MCF 10A (cell line): ENCODE measurements at regions not wholly inside any gene's neighbourhood (a gene's known extent, or its start where the extent isn't known, plus 50 kb on each side); places are given as distances from the start of the nearest gene placed in this dataset.

Source experiments
- BruUV-seq: library from RNA; stranded (reverse); fragments of 400-500 nt; replicated peaks from 2 replicates; lab custom pipeline; 2021; lab: Mats Ljungman, UMichigan
- CTCF ChIA-PET: fragments of 300-600 bp; sonication (Branson Sonifier 250); formaldehyde crosslinking; extraction: SDS; loops from one replicate; lab custom pipeline; 2021; ENCODE audit warnings: antibody characterized with exemption, inconsistent platforms; lab: Yijun Ruan, JAX
- POLR2A ChIA-PET: fragments of 300-600, 350-650 bp; sonication (Branson Sonifier 250); formaldehyde crosslinking; extraction: SDS; loops from one replicate; lab custom pipeline; 2020; ENCODE audit warnings: antibody characterized with exemption, inconsistent platforms; lab: Yijun Ruan, JAX
- DNase-seq: peaks from one replicate; pipeline ENCODE4 v3.0.0-alpha.2; 2018; ENCODE audit not compliant: unreplicated experiment
- H3K27ac Mint-ChIP-seq: one replicate; pipeline ENCODE4 v1.8.0; 2022; ENCODE audit warnings: mild to moderate bottlenecking, low read depth, mixed read lengths; ENCODE audit not compliant: unreplicated experiment
- H3K27me3 Mint-ChIP-seq: one replicate; pipeline ENCODE4 v1.8.0; 2022; ENCODE audit warnings: mixed read lengths; ENCODE audit not compliant: insufficient read depth, unreplicated experiment
- H3K36me3 Mint-ChIP-seq: one replicate; pipeline ENCODE4 v1.8.0; 2022; ENCODE audit warnings: mild to moderate bottlenecking, moderate library complexity, mixed read lengths; ENCODE audit not compliant: insufficient read depth, unreplicated experiment
- H3K4me1 Mint-ChIP-seq: one replicate; pipeline ENCODE4 v1.8.0; 2022; ENCODE audit warnings: mixed read lengths; ENCODE audit not compliant: insufficient read depth, unreplicated experiment
- H3K4me3 Mint-ChIP-seq: one replicate; pipeline ENCODE4 v1.8.0; 2022; ENCODE audit warnings: mild to moderate bottlenecking, moderate library complexity, mixed read lengths; ENCODE audit not compliant: unreplicated experiment
- H3K9me3 Mint-ChIP-seq: one replicate; pipeline ENCODE4 v1.8.0; 2022; ENCODE audit warnings: mixed read lengths; ENCODE audit not compliant: unreplicated experiment
- CTCF ChIP-seq: fragments of 200-600 bp; IDR thresholded peaks from one replicate; pipeline ENCODE4 v1.8.0; 2022; ENCODE audit warnings: antibody characterized with exemption, mild to moderate bottlenecking; ENCODE audit not compliant: unreplicated experiment
- intact Hi-C: fragments of 100-400 bp; cut with micrococcal nuclease; formaldehyde crosslinking; loops from 2 replicates; pipeline ENCODE4 v1.14.1; 2022

GRCh38 chr20:50405915-50406609, 104.1 kb upstream of the PTPN1 start:
- ChIA-PET CTCF (interaction anchor here (0.6 to 1.8 kb wide), 3 partner anchors 8 to 273 kb away, joined by 3 to 4 read pairs (median 4); no protein-coding TSS in a partner anchor), POLR2A (interaction anchor here (1.0 to 1.8 kb wide), 2 partner anchors 9 to 78 kb away, joined by 4 to 5 read pairs; no protein-coding TSS in a partner anchor)
- Mint-ChIP-seq H3K4me1 (peaks cover 7% of the 10 kb centered on the region), H3K4me3 (no peak overlapping the region), H3K27ac (no peak overlapping the region), H3K36me3 (no peaks in the 10 kb centered on the region), H3K9me3 (no peaks in the 10 kb centered on the region), H3K27me3 (no peaks in the 10 kb centered on the region)
- intact Hi-C loops: no loop called here
- no peak for DNase-seq
- no TSS peak for BruUV-seq
- TF ChIP-seq CTCF: no peak

GRCh38 chr20:50406610-50407136, 103.5 kb upstream of the PTPN1 start:
- CTCF ChIA-PET: interaction anchor here (0.6 to 1.8 kb wide), 3 partner anchors 9 to 274 kb away, joined by 3 to 4 read pairs (median 4); no protein-coding TSS in a partner anchor
- peaks cover 7% of the 10 kb centered on the region for H3K4me1 Mint-ChIP-seq

GRCh38 chr20:50408526-50409364, 101.4 kb upstream of the PTPN1 start:
- no TSS peak for BruUV-seq
- ChIA-PET CTCF (no interaction called here), POLR2A (interaction anchor here (0.6 to 2.2 kb wide), 3 partner anchors 13 to 55 kb away, joined by 3 to 11 read pairs (median 4); no protein-coding TSS in a partner anchor)
- intact Hi-C loops: no loop called here
- no peak for TF ChIP-seq CTCF
- no peak for DNase-seq
- Mint-ChIP-seq H3K4me3 (no peak overlapping the region), H3K4me1 (peaks cover 18% of the 10 kb centered on the region), H3K9me3 (no peaks in the 10 kb centered on the region), H3K27ac (no peak overlapping the region), H3K27me3 (no peaks in the 10 kb centered on the region), H3K36me3 (no peaks in the 10 kb centered on the region)

More at GRCh38 chr20:50406610-50407136, 103.5 kb upstream of the PTPN1 start:
- no peaks in the 10 kb centered on the region for H3K36me3 Mint-ChIP-seq
- no peaks in the 10 kb centered on the region for H3K9me3 Mint-ChIP-seq
- DNase-seq: no peak
- intact Hi-C loops: no loop called here
- no TSS peak for BruUV-seq
- no peak for TF ChIP-seq CTCF
- no peaks in the 10 kb centered on the region for H3K27me3 Mint-ChIP-seq
- H3K4me3 Mint-ChIP-seq: no peak overlapping the region
- H3K27ac Mint-ChIP-seq: no peak overlapping the region
- POLR2A ChIA-PET: interaction anchor here (1.0 to 1.8 kb wide), 2 partner anchors 9 to 77 kb away, joined by 4 to 5 read pairs; no protein-coding TSS in a partner anchor

GRCh38 chr20:50409495-50409894, 100.7 kb upstream of the PTPN1 start:
- Mint-ChIP-seq H3K4me3 (no peak overlapping the region), H3K4me1 (peaks cover 12% of the 10 kb centered on the region), H3K27ac (no peak overlapping the region), H3K9me3 (no peaks in the 10 kb centered on the region), H3K36me3 (peaks cover 5% of the 10 kb centered on the region), H3K27me3 (no peaks in the 10 kb centered on the region)
- peak; percentile 35 for DNase-seq
- no peak for TF ChIP-seq CTCF
- intact Hi-C loops: no loop called here
- BruUV-seq: no TSS peak
- CTCF ChIA-PET: interaction anchor here (1.2 kb wide), 1 partner anchor 51 kb away, joined by 4 read pairs; no protein-coding TSS in a partner anchor
- POLR2A ChIA-PET: interaction anchor here (0.6 to 2.2 kb wide), 6 partner anchors 12 to 293 kb away, joined by 3 to 11 read pairs (median 4); no protein-coding TSS in a partner anchor
